Right lung (tissue), 2 donors: ENCODE measurements at regions not wholly inside any gene's neighbourhood (a gene's known extent, or its start where the extent isn't known, plus 50 kb on each side); places are given as distances from the start of the nearest gene placed in this dataset.
"Not testable (repeated sequence)": the region's sequence is repeated elsewhere in the genome, so short reads cannot be mapped to it uniquely, and the experiment has no call there.

ENCODE experiments used
- DNase-seq, 2 donors: peaks; one replicate each; pipeline ENCODE4 v3.0.0-alpha.2; 2013

- DNase-seq, result not testable (repeated sequence)
Observed at GRCh38 chr11:116666673-116667249, 106.0 kb downstream of the BUD13 start.

GRCh38 chr11:116665523-116665922 lies 107.3 kb downstream of the BUD13 start:
- DNase-seq, result no peak

- DNase-seq, result no peak
Observed at GRCh38 chr11:116661056-116661455, 111.7 kb downstream of the BUD13 start.

GRCh38 chr11:116660011-116660410 lies 112.8 kb downstream of the BUD13 start:
- no peak for DNase-seq

GRCh38 chr11:116658876-116659535 lies 113.8 kb downstream of the BUD13 start:
- DNase-seq, result no peak

- no peak for DNase-seq
Observed at GRCh38 chr11:116657842-116658825, 114.7 kb downstream of the BUD13 start.

- DNase-seq, result no peak
Observed at GRCh38 chr11:116656011-116656410, 116.8 kb downstream of the BUD13 start.

GRCh38 chr11:116654526-116654925 lies 118.3 kb downstream of the BUD13 start:
- DNase-seq, result no peak

- no peak for DNase-seq
Observed at GRCh38 chr11:116653206-116653605, 119.6 kb downstream of the BUD13 start.

GRCh38 chr11:116651737-116652237 lies 121.0 kb downstream of the BUD13 start:
- DNase-seq, result no peak

GRCh38 chr11:116651098-116651736 lies 121.6 kb downstream of the BUD13 start:
- no peak for DNase-seq

- DNase-seq, result no peak
Observed at GRCh38 chr11:116650052-116650451, 122.7 kb downstream of the BUD13 start.

- no peak for DNase-seq
Observed at GRCh38 chr11:116649268-116649667, 123.5 kb downstream of the BUD13 start.

- DNase-seq, result no peak
Observed at GRCh38 chr11:116648247-116649174, 124.3 kb downstream of the BUD13 start.

- DNase-seq, result no peak
Observed at GRCh38 chr11:116647305-116648080, 125.3 kb downstream of the BUD13 start.

- no peak for DNase-seq
Observed at GRCh38 chr11:116646191-116646590, 126.6 kb downstream of the BUD13 start.

- no peak for DNase-seq
Observed at GRCh38 chr11:116644941-116645305, 127.9 kb downstream of the BUD13 start.

GRCh38 chr11:116644201-116644940 lies 128.4 kb downstream of the BUD13 start:
- no peak for DNase-seq

- DNase-seq, result no peak
Observed at GRCh38 chr11:116643521-116643920, 129.3 kb downstream of the BUD13 start.
